HCT116 (cell line): ENCODE measurements at regions not wholly inside any gene's neighbourhood (a gene's known extent, or its start where the extent isn't known, plus 50 kb on each side); places are given as distances from the start of the nearest gene placed in this dataset.
"Not testable (repeated sequence)": the region's sequence is repeated elsewhere in the genome, so short reads cannot be mapped to it uniquely, and the experiment has no call there.

Source experiments
- ATAC-seq: fragments of 200-7000 bp; cut with Tn5 transposase; 2 replicates; pipeline ENCODE4 v1.9.1; 2020; ENCODE audit warnings: mild to moderate bottlenecking, moderate library complexity
- BruUV-seq: library from RNA; stranded (reverse); fragments of 400-500 nt; replicated peaks from 2 replicates; lab custom pipeline; 2021; lab: Mats Ljungman, UMichigan
- CTCF ChIA-PET: fragments of 300-600 bp; sonication (Branson Sonifier 250); formaldehyde crosslinking; loops from one replicate; lab custom pipeline; 2021; ENCODE audit warnings: antibody characterized with exemption; lab: Charles Lee
- POLR2A ChIA-PET: fragments of 300-600, 350-600 bp; sonication (Branson Sonifier 250); formaldehyde crosslinking; loops from one replicate; lab custom pipeline; 2021; ENCODE audit warnings: antibody characterized with exemption; lab: Charles Lee
- RAD21 ChIA-PET, 2 experiments: fragments of 300-600 bp; sonication (Branson Sonifier 250); formaldehyde crosslinking; loops; one replicate each; lab custom pipeline; 2023; ENCODE audit warnings: low total read pairs in 2 of 2; ENCODE audit not compliant: uncharacterized antibody in 2 of 2, unreplicated experiment in 2 of 2, low non-redundant PET in 1 of 2; lab: Charles Lee
- DNase-seq: peaks from one replicate; pipeline ENCODE4 v3.0.0-alpha.2; 2010; ENCODE audit warnings: low read depth, low spot score
- H2AFZ ChIP-seq: fragments of 200-600 bp; shearing (Covaris generic), sonication (generic); 2 replicates; pipeline ENCODE4 v1.6.1; 2017; ENCODE audit warnings: low read depth, mixed run types, mixed read lengths, antibody characterized with exemption, low read length; ENCODE audit not compliant: poor library complexity, severe bottlenecking
- H3K27ac ChIP-seq: 2 replicates; pipeline ENCODE4 v1.5.1; 2012; ENCODE audit warnings: low read depth, low read length
- H3K27me3 ChIP-seq: fragments of 200-600 bp; sonication (generic); 2 replicates; pipeline ENCODE4 v1.6.1; 2016; ENCODE audit warnings: mixed run types, low read length, mixed read lengths; ENCODE audit not compliant: insufficient read depth
- H3K36me3 ChIP-seq, 2 experiments: fragments of 200-500 bp in 1 of 2; fragments of 200-600 bp in 1 of 2; sonication (Bioruptor generic) in 1 of 2; sonication (generic) in 1 of 2; 2 replicates each; pipeline versions ENCODE4 v1.5.1 to v1.6.1; 2014 to 2016; ENCODE audit warnings: low read length in 2 of 2, inconsistent platforms in 1 of 2, mixed read lengths in 1 of 2, mixed run types in 1 of 2; ENCODE audit not compliant: insufficient read depth in 2 of 2, control insufficient read depth in 1 of 2
- H3K4me1 ChIP-seq, 2 experiments: fragments of 200-600 bp in 1 of 2; sonication (generic) in 1 of 2; 2 replicates each; pipeline versions ENCODE4 v1.5.1 to v1.6.1; 2012 to 2017; ENCODE audit warnings: low read length in 2 of 2, inconsistent platforms in 1 of 2, mild to moderate bottlenecking in 1 of 2, mixed read lengths in 1 of 2, mixed run types in 1 of 2, moderate library complexity in 1 of 2; ENCODE audit not compliant: insufficient read depth in 2 of 2, control insufficient read depth in 1 of 2
- H3K4me2 ChIP-seq: fragments of 200-600 bp; sonication (generic); 2 replicates; pipeline ENCODE4 v1.6.1; 2017; ENCODE audit warnings: mixed run types, low read length, mixed read lengths
- H3K4me3 ChIP-seq, 2 experiments: fragments of 200-600 bp in 1 of 2; sonication (generic) in 1 of 2; replicated peaks in 1 of 2; 2 replicates each; pipeline ENCODE4 v1.5.1; 2011 to 2016; ENCODE audit warnings: low read length in 2 of 2, control low read depth in 1 of 2, low read depth in 1 of 2, mild to moderate bottlenecking in 1 of 2, mixed read lengths in 1 of 2, mixed run types in 1 of 2
- H3K79me2 ChIP-seq: fragments of 200-600 bp; sonication (generic); 2 replicates; pipeline ENCODE4 v1.6.1; 2017; ENCODE audit warnings: mild to moderate bottlenecking, mixed run types, low read length, moderate library complexity, mixed read lengths; ENCODE audit not compliant: insufficient read depth
- H3K9ac ChIP-seq: fragments of 200-600 bp; sonication (generic); 2 replicates; pipeline ENCODE4 v1.6.1; 2016; ENCODE audit warnings: low read length, mixed read lengths
- H3K9me2 ChIP-seq: fragments of 200-600 bp; sonication (generic), shearing (Covaris generic); 2 replicates; pipeline ENCODE4 v1.6.1; 2017; ENCODE audit warnings: mixed run types, mild to moderate bottlenecking, moderate library complexity; ENCODE audit not compliant: insufficient read depth
- H3K9me3 ChIP-seq, 2 experiments: fragments of 200-500 bp in 1 of 2; fragments of 200-600 bp in 1 of 2; sonication (Bioruptor generic) in 1 of 2; sonication (generic) in 1 of 2; 2 replicates each; pipeline ENCODE4 v1.6.1; 2014 to 2017; ENCODE audit warnings: low read length in 2 of 2, mixed read lengths in 2 of 2, inconsistent platforms in 1 of 2, low read depth in 1 of 2, mild to moderate bottlenecking in 1 of 2, mixed run types in 1 of 2, moderate library complexity in 1 of 2; ENCODE audit not compliant: control insufficient read depth in 1 of 2, insufficient read depth in 1 of 2
- H4K20me1 ChIP-seq: fragments of 200-600 bp; sonication (generic), shearing (Covaris generic); 2 replicates; pipeline ENCODE4 v1.6.1; 2017; ENCODE audit warnings: mixed run types, mild to moderate bottlenecking, moderate library complexity; ENCODE audit not compliant: insufficient read depth
- intact Hi-C: fragments of 100-400 bp; cut with micrococcal nuclease; formaldehyde crosslinking; loops from 2 replicates; pipeline ENCODE4 v1.10.0; 2022
- TF ChIP-seq, protein P1 (sequence below): IDR thresholded peaks from 2 replicates; pipeline ENCODE4 v1.6.1; 2012

DNA sequence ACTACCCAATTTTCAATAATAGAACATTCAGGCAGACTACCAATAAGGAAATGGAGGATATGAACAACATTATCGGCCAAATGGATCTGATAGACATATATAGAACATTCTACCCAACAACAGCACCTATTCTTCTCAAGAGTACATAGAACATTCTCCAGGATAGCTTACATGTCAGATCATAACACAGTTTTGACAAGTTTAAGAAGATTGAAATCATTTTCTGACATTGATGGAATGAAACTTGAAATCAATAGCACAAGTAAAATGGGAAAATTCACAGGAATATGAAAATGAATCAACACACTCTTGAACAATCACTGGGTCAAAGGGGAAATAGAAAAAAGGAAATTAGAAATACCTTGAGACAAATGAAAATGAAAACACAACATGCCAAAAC, 94.6 kb upstream of the MEGF10 start:
- Histone ChIP-seq H3K36me3 (no peaks in the 10 kb centered on the region), H3K4me3 (no peak overlapping the region), H4K20me1 (no peaks in the 10 kb centered on the region), H3K27me3 (no peaks in the 10 kb centered on the region), H3K79me2 (no peaks in the 10 kb centered on the region), H3K4me2 (no peak overlapping the region), H3K9me3 (no peaks in the 10 kb centered on the region), H3K27ac (no peak overlapping the region), H3K4me1 (no peaks in the 10 kb centered on the region), H3K9me2 (no peaks in the 10 kb centered on the region), H3K9ac (no peak overlapping the region), H2AFZ (no peak overlapping the region)
- no peak for DNase-seq
- intact Hi-C loops, result no loop called here
- ChIA-PET POLR2A (no interaction called here), RAD21 (no interaction called here), CTCF (no interaction called here)
- no peak for ATAC-seq
- TF ChIP-seq, protein P1, sequence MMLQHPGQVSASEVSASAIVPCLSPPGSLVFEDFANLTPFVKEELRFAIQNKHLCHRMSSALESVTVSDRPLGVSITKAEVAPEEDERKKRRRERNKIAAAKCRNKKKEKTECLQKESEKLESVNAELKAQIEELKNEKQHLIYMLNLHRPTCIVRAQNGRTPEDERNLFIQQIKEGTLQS, result no peak
- no TSS peak for BruUV-seq

DNA sequence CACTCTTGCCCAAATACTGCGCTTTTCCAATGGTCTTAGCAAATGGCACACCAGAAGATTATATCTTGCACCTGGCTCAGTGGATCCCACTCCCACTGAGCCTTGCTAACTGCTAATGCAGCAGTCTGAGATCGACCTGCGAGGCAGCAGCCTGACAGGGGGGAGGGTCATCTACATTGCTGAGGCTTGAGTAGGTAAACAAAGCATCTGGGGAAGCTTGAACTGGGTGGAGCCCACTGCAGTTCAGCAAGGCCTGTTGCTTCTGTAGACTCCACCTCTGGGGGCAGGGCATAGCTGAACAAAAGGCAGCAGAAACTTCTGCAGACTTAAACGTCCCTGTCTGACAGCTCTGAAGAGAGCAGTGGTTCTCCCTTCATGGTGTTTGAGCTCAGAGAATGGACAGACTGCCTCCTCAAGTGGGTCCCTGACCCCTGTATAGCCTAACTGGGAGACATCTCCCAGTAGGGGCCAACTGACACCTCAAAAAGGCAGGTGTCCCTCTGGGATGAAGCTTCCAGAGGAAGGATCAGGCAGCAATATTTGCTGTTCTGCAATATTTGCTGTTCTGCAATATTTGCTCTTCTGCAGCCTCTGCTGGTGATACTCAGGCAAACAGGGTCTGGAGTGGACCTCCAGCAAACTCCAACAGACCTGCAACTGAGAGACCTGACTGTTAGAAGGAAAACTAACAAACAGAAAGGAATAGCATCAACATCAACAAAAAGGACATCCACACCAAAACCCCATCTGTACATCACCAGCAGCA, 93.0 kb upstream of the MEGF10 start:
- H3K4me1 ChIP-seq, H3K27ac ChIP-seq, DNase-seq, H3K9ac ChIP-seq, intact Hi-C loops, RAD21 ChIA-PET, H3K4me2 ChIP-seq, BruUV-seq, CTCF ChIA-PET, H2AFZ ChIP-seq, H3K9me3 ChIP-seq, H3K27me3 ChIP-seq, ATAC-seq, H3K36me3 ChIP-seq, H3K4me3 ChIP-seq, H3K79me2 ChIP-seq, H3K9me2 ChIP-seq, H4K20me1 ChIP-seq, POLR2A ChIA-PET: not testable (repeated sequence)

DNA sequence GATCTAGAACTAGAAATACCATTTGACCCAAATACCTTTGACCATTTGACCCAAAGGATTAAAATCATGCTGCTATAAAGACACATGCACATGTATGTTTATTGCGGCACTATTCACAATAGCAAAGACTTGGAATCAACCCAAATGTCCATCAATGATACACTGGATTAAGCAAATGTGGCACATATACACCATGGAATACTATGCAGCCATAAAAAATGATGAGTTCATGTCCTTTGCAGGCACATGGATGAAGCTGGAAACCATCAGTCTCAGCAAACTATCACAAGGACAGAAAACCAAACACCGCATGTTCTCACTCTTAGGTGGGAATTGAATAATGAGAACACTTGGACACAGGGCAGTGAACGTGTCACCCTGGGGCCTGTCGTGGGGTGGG, 87.9 kb upstream of the MEGF10 start:
- intact Hi-C loops, POLR2A ChIA-PET, H3K79me2 ChIP-seq, DNase-seq, ATAC-seq, H3K9ac ChIP-seq, H3K9me3 ChIP-seq, H3K4me3 ChIP-seq, CTCF ChIA-PET, H4K20me1 ChIP-seq, BruUV-seq, H2AFZ ChIP-seq, H3K27ac ChIP-seq, H3K4me2 ChIP-seq, H3K27me3 ChIP-seq, H3K9me2 ChIP-seq, RAD21 ChIA-PET, H3K36me3 ChIP-seq, H3K4me1 ChIP-seq: not testable (repeated sequence)
